Activated T-helper 2 cell treated with anti-CD3 and anti-CD28 coated beads, Interferon-gamma antibody, Interleukin-2, Interleukin-4, amounts not matched to agents 10 μg/mL and 5 μg/mL and 100 μg/mL, durations not matched to agents 14 hours and 24 hours and 36 hours (primary cell): ENCODE measurements at regions not wholly inside any gene's neighbourhood (a gene's known extent, or its start where the extent isn't known, plus 50 kb on each side); places are given as distances from the start of the nearest gene placed in this dataset.
"Not testable (repeated sequence)": the region's sequence is repeated elsewhere in the genome, so short reads cannot be mapped to it uniquely, and the experiment has no call there.

Experiments
- DNase-seq: peaks from one replicate; pipeline ENCODE4 v3.0.0; 2021; ENCODE audit warnings: low spot score
- H3K27ac Mint-ChIP-seq: one replicate; pipeline ENCODE4 v1.8.0; 2021; ENCODE audit warnings: mixed read lengths
- H3K27me3 Mint-ChIP-seq: one replicate; pipeline ENCODE4 v1.8.0; 2021; ENCODE audit warnings: low read depth, mixed read lengths
- H3K36me3 Mint-ChIP-seq: one replicate; pipeline ENCODE4 v1.8.0; 2021; ENCODE audit warnings: low read depth, mixed read lengths
- H3K4me1 Mint-ChIP-seq: one replicate; pipeline ENCODE4 v1.8.0; 2021; ENCODE audit warnings: low read depth, mixed read lengths
- H3K4me3 Mint-ChIP-seq: one replicate; pipeline ENCODE4 v1.8.0; 2021; ENCODE audit warnings: low read depth, mild to moderate bottlenecking, moderate library complexity, mixed read lengths
- H3K9me3 Mint-ChIP-seq: one replicate; pipeline ENCODE4 v1.8.0; 2021; ENCODE audit warnings: mixed read lengths
- intact Hi-C: fragments of 100-400 bp; cut with micrococcal nuclease; formaldehyde crosslinking; loops from one replicate; pipeline ENCODE4 v1.15.1; 2023

GRCh38 chr14:81781798-81782197 lies 248.1 kb upstream of the SEL1L start:
- H3K27ac Mint-ChIP-seq, H3K4me1 Mint-ChIP-seq, H3K27me3 Mint-ChIP-seq, intact Hi-C loops, H3K9me3 Mint-ChIP-seq, H3K4me3 Mint-ChIP-seq, H3K36me3 Mint-ChIP-seq, DNase-seq: not testable (repeated sequence)

- no peak for DNase-seq
- Mint-ChIP-seq H3K4me3 (no peak overlapping the region), H3K9me3 (peaks cover 5% of the 10 kb centered on the region), H3K4me1 (no peaks in the 10 kb centered on the region), H3K27me3 (no peaks in the 10 kb centered on the region), H3K36me3 (no peaks in the 10 kb centered on the region), H3K27ac (no peak overlapping the region)
- intact Hi-C loops, result no loop called here
Observed at GRCh38 chr14:81784084-81784483, 250.4 kb upstream of the SEL1L start.

GRCh38 chr14:81797315-81797714 lies 263.7 kb upstream of the SEL1L start:
- Mint-ChIP-seq H3K36me3 (no peaks in the 10 kb centered on the region), H3K27ac (no peak overlapping the region), H3K4me3 (no peak overlapping the region), H3K9me3 (no peaks in the 10 kb centered on the region), H3K4me1 (no peaks in the 10 kb centered on the region), H3K27me3 (no peaks in the 10 kb centered on the region)
- no peak for DNase-seq
- intact Hi-C loops, result no loop called here

- H3K4me3 Mint-ChIP-seq, result no peak overlapping the region
Observed at GRCh38 chr14:81801921-81802320, 268.3 kb upstream of the SEL1L start.

GRCh38 chr14:81802341-81802740 lies 268.7 kb upstream of the SEL1L start:
- Mint-ChIP-seq H3K36me3 (no peaks in the 10 kb centered on the region), H3K27me3 (no peaks in the 10 kb centered on the region), H3K4me3 (no peak overlapping the region), H3K27ac (no peak overlapping the region), H3K9me3 (no peaks in the 10 kb centered on the region), H3K4me1 (no peaks in the 10 kb centered on the region)
- intact Hi-C loops, result no loop called here
- DNase-seq, result no peak

More at GRCh38 chr14:81801921-81802320, 268.3 kb upstream of the SEL1L start:
- intact Hi-C loops, result no loop called here
- H3K27ac Mint-ChIP-seq, result no peak overlapping the region
- no peaks in the 10 kb centered on the region for H3K4me1 Mint-ChIP-seq
- no peak for DNase-seq
- H3K27me3 Mint-ChIP-seq, result no peaks in the 10 kb centered on the region
- no peaks in the 10 kb centered on the region for H3K9me3 Mint-ChIP-seq
- no peaks in the 10 kb centered on the region for H3K36me3 Mint-ChIP-seq

- intact Hi-C loops, result no loop called here
- no peaks in the 10 kb centered on the region for H3K4me1 Mint-ChIP-seq
- no peak overlapping the region for H3K27ac Mint-ChIP-seq
- no peaks in the 10 kb centered on the region for H3K9me3 Mint-ChIP-seq
- DNase-seq, result no peak
- H3K4me3 Mint-ChIP-seq, result no peak overlapping the region
- no peaks in the 10 kb centered on the region for H3K27me3 Mint-ChIP-seq
- H3K36me3 Mint-ChIP-seq, result no peaks in the 10 kb centered on the region
Observed at GRCh38 chr14:81805785-81806184, 272.1 kb upstream of the SEL1L start.

GRCh38 chr14:81811705-81812269 lies 278.1 kb upstream of the SEL1L start:
- Mint-ChIP-seq H3K27ac (no peak overlapping the region), H3K9me3 (no peaks in the 10 kb centered on the region), H3K36me3 (no peaks in the 10 kb centered on the region), H3K4me1 (no peaks in the 10 kb centered on the region), H3K27me3 (no peaks in the 10 kb centered on the region), H3K4me3 (no peak overlapping the region)
- intact Hi-C loops, result no loop called here
- DNase-seq, result no peak

GRCh38 chr14:81818271-81818670 lies 284.6 kb upstream of the SEL1L start:
- Mint-ChIP-seq H3K4me1 (no peaks in the 10 kb centered on the region), H3K9me3 (no peaks in the 10 kb centered on the region), H3K36me3 (no peaks in the 10 kb centered on the region), H3K27ac (no peak overlapping the region), H3K4me3 (no peak overlapping the region), H3K27me3 (no peaks in the 10 kb centered on the region)
- DNase-seq, result no peak
- intact Hi-C loops, result no loop called here

GRCh38 chr14:81819344-81819743 lies 285.7 kb upstream of the SEL1L start:
- H3K4me1 Mint-ChIP-seq, result no peaks in the 10 kb centered on the region
- no peaks in the 10 kb centered on the region for H3K9me3 Mint-ChIP-seq
- DNase-seq, result no peak
- H3K27ac Mint-ChIP-seq, result no peak overlapping the region
- intact Hi-C loops, result no loop called here
- H3K36me3 Mint-ChIP-seq, result no peaks in the 10 kb centered on the region
- no peak overlapping the region for H3K4me3 Mint-ChIP-seq
- no peaks in the 10 kb centered on the region for H3K27me3 Mint-ChIP-seq

GRCh38 chr14:81819910-81820309 lies 286.3 kb upstream of the SEL1L start:
- DNase-seq, result no peak
- Mint-ChIP-seq H3K4me3 (no peak overlapping the region), H3K4me1 (no peaks in the 10 kb centered on the region), H3K9me3 (no peaks in the 10 kb centered on the region), H3K27ac (no peak overlapping the region), H3K36me3 (no peaks in the 10 kb centered on the region), H3K27me3 (no peaks in the 10 kb centered on the region)
- intact Hi-C loops, result no loop called here

GRCh38 chr14:81826081-81826480 lies 292.4 kb upstream of the SEL1L start:
- H3K27me3 Mint-ChIP-seq, result no peaks in the 10 kb centered on the region
- no peak overlapping the region for H3K4me3 Mint-ChIP-seq
- intact Hi-C loops, result no loop called here
- H3K27ac Mint-ChIP-seq, result no peak overlapping the region
- H3K36me3 Mint-ChIP-seq, result no peaks in the 10 kb centered on the region
- H3K4me1 Mint-ChIP-seq, result no peaks in the 10 kb centered on the region
- peaks cover 13% of the 10 kb centered on the region for H3K9me3 Mint-ChIP-seq
- no peak for DNase-seq

GRCh38 chr14:81829447-81829846 lies 295.8 kb upstream of the SEL1L start:
- H3K4me1 Mint-ChIP-seq, result no peaks in the 10 kb centered on the region
- H3K27me3 Mint-ChIP-seq, result no peaks in the 10 kb centered on the region
- DNase-seq, result no peak
- no peak overlapping the region for H3K27ac Mint-ChIP-seq
- H3K36me3 Mint-ChIP-seq, result no peaks in the 10 kb centered on the region
- H3K4me3 Mint-ChIP-seq, result no peak overlapping the region
- peaks cover 24% of the 10 kb centered on the region for H3K9me3 Mint-ChIP-seq
- intact Hi-C loops, result no loop called here

- H3K4me1 Mint-ChIP-seq, result no peaks in the 10 kb centered on the region
- no peaks in the 10 kb centered on the region for H3K27me3 Mint-ChIP-seq
- intact Hi-C loops, result no loop called here
- H3K36me3 Mint-ChIP-seq, result no peaks in the 10 kb centered on the region
- H3K27ac Mint-ChIP-seq, result no peak overlapping the region
- no peak overlapping the region for H3K4me3 Mint-ChIP-seq
- peaks cover 33% of the 10 kb centered on the region for H3K9me3 Mint-ChIP-seq
- no peak for DNase-seq
Observed at GRCh38 chr14:81831128-81831820, 297.6 kb upstream of the SEL1L start.

GRCh38 chr14:81834308-81834707 lies 300.7 kb upstream of the SEL1L start:
- intact Hi-C loops, result no loop called here
- Mint-ChIP-seq H3K9me3 (peaks cover 25% of the 10 kb centered on the region), H3K4me1 (no peaks in the 10 kb centered on the region), H3K27ac (no peak overlapping the region), H3K4me3 (no peak overlapping the region), H3K27me3 (no peaks in the 10 kb centered on the region), H3K36me3 (no peaks in the 10 kb centered on the region)
- no peak for DNase-seq
